Uterus (tissue), 2 donors: ENCODE measurements at regions not wholly inside any gene's neighbourhood (a gene's known extent, or its start where the extent isn't known, plus 50 kb on each side); places are given as distances from the start of the nearest gene placed in this dataset.

ENCODE experiments used
- CTCF ChIP-seq, 4 experiments: fragments of 200-600 bp in 2 of 4; fragments of 450-650 bp in 2 of 4; sonication (generic) in 2 of 4; IDR thresholded peaks; one replicate each; pipeline ENCODE4 v1.5.1; 2016 to 2019; ENCODE audit warnings: antibody characterized with exemption in 4 of 4, mild to moderate bottlenecking in 2 of 4, moderate library complexity in 1 of 4
- POLR2A ChIP-seq, 2 donors: fragments of 450-650 bp; IDR thresholded peaks; one replicate each; pipeline ENCODE4 v1.6.1; 2016; ENCODE audit warnings: antibody characterized with exemption in 2 of 2, mild to moderate bottlenecking in 1 of 2, moderate library complexity in 1 of 2

GRCh38 chr13:72125561-72125960 lies 258.6 kb upstream of the DACH1 start:
- TF ChIP-seq CTCF (IDR thresholded peaks at IDR 0.05) (no peak), POLR2A (IDR thresholded peaks at IDR 0.05) (no peak)
